ENCODE measurements at regions not wholly inside any gene's neighbourhood (a gene's known extent, or its start where the extent isn't known, plus 50 kb on each side); places are given as distances from the start of the nearest gene placed in this dataset.

DNA sequence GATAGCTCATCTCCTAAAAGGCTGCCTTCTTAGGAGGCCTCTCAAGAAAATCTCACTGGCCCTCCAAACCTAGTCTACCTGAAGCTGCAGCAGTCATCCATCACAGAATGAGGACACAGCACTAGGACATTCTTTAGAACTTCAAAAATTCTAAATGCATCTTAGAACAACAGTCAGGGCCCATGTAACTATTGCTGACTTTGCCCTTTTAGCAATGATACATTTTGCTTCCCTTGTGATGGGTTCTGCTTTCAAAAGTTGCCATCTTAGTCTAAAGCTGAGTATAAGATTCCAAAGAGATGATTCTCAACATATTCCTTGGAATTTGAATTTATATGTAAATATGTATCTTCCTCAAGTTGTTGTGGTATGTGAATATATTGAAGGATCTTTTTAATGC, 793.0 kb downstream of the RAB28 start (continued):
- TF ChIP-seq BCL11A (IDR thresholded peaks at IDR 0.05; ENCODE audit: low read depth in 2 of 2, low read length in 2 of 2) (no peak), MAFK (IDR thresholded peaks at IDR 0.05; ENCODE audit: low read depth, low read length) (no peak), RAD21 (IDR thresholded peaks at IDR 0.05 in 1 of 2, conservative IDR thresholded peaks at IDR 0.05 in 1 of 2; ENCODE audit: low read depth in 2 of 2, low read length in 2 of 2) (no peak), ZNF274 (IDR thresholded peaks at IDR 0.05; ENCODE audit: borderline replicate concordance, extremely low read depth, low read length) (no peak)
- TF ChIP-seq, protein P1, sequence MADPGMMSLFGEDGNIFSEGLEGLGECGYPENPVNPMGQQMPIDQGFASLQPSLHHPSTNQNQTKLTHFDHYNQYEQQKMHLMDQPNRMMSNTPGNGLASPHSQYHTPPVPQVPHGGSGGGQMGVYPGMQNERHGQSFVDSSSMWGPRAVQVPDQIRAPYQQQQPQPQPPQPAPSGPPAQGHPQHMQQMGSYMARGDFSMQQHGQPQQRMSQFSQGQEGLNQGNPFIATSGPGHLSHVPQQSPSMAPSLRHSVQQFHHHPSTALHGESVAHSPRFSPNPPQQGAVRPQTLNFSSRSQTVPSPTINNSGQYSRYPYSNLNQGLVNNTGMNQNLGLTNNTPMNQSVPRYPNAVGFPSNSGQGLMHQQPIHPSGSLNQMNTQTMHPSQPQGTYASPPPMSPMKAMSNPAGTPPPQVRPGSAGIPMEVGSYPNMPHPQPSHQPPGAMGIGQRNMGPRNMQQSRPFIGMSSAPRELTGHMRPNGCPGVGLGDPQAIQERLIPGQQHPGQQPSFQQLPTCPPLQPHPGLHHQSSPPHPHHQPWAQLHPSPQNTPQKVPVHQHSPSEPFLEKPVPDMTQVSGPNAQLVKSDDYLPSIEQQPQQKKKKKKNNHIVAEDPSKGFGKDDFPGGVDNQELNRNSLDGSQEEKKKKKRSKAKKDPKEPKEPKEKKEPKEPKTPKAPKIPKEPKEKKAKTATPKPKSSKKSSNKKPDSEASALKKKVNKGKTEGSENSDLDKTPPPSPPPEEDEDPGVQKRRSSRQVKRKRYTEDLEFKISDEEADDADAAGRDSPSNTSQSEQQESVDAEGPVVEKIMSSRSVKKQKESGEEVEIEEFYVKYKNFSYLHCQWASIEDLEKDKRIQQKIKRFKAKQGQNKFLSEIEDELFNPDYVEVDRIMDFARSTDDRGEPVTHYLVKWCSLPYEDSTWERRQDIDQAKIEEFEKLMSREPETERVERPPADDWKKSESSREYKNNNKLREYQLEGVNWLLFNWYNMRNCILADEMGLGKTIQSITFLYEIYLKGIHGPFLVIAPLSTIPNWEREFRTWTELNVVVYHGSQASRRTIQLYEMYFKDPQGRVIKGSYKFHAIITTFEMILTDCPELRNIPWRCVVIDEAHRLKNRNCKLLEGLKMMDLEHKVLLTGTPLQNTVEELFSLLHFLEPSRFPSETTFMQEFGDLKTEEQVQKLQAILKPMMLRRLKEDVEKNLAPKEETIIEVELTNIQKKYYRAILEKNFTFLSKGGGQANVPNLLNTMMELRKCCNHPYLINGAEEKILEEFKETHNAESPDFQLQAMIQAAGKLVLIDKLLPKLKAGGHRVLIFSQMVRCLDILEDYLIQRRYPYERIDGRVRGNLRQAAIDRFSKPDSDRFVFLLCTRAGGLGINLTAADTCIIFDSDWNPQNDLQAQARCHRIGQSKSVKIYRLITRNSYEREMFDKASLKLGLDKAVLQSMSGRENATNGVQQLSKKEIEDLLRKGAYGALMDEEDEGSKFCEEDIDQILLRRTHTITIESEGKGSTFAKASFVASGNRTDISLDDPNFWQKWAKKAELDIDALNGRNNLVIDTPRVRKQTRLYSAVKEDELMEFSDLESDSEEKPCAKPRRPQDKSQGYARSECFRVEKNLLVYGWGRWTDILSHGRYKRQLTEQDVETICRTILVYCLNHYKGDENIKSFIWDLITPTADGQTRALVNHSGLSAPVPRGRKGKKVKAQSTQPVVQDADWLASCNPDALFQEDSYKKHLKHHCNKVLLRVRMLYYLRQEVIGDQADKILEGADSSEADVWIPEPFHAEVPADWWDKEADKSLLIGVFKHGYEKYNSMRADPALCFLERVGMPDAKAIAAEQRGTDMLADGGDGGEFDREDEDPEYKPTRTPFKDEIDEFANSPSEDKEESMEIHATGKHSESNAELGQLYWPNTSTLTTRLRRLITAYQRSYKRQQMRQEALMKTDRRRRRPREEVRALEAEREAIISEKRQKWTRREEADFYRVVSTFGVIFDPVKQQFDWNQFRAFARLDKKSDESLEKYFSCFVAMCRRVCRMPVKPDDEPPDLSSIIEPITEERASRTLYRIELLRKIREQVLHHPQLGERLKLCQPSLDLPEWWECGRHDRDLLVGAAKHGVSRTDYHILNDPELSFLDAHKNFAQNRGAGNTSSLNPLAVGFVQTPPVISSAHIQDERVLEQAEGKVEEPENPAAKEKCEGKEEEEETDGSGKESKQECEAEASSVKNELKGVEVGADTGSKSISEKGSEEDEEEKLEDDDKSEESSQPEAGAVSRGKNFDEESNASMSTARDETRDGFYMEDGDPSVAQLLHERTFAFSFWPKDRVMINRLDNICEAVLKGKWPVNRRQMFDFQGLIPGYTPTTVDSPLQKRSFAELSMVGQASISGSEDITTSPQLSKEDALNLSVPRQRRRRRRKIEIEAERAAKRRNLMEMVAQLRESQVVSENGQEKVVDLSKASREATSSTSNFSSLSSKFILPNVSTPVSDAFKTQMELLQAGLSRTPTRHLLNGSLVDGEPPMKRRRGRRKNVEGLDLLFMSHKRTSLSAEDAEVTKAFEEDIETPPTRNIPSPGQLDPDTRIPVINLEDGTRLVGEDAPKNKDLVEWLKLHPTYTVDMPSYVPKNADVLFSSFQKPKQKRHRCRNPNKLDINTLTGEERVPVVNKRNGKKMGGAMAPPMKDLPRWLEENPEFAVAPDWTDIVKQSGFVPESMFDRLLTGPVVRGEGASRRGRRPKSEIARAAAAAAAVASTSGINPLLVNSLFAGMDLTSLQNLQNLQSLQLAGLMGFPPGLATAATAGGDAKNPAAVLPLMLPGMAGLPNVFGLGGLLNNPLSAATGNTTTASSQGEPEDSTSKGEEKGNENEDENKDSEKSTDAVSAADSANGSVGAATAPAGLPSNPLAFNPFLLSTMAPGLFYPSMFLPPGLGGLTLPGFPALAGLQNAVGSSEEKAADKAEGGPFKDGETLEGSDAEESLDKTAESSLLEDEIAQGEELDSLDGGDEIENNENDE (IDR thresholded peaks at IDR 0.05; ENCODE audit: insufficient replicate concordance, low read length), result no peak
